ENCODE measurements at regions not wholly inside any gene's neighbourhood (a gene's known extent, or its start where the extent isn't known, plus 50 kb on each side); places are given as distances from the start of the nearest gene placed in this dataset.

DNA sequence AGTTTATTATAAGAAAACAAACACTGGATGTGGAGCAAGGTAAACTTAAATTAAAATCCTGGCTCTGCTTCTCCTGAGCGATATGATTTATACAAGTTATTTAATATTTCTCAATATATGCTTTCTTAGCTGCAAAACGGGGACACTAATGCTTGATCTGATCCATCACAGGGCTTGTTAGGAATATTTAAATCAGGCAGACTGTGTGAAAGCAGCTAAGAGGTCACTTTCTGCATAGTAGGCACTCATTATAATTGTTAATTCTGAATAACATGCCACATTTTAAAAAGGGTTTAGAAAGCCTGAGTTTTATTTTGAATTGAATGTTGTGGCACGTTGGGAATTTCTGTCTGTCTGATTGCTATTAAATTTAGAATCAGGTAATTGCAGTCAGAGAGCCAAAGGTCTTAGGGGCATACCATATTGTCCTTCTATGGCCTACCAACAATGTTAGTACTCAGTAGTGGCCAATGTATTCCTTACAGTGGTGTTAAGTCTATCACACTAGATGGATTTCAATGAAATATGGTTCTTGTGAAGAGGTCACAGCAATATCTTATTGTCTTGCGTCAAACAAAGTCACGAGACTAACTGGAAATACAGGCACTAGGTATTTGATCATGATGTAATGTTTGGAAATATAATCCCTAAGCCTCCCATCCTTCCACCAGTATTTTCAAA, 890.0 kb upstream of the CDH8 start:
- no peak for DNase-seq

DNA sequence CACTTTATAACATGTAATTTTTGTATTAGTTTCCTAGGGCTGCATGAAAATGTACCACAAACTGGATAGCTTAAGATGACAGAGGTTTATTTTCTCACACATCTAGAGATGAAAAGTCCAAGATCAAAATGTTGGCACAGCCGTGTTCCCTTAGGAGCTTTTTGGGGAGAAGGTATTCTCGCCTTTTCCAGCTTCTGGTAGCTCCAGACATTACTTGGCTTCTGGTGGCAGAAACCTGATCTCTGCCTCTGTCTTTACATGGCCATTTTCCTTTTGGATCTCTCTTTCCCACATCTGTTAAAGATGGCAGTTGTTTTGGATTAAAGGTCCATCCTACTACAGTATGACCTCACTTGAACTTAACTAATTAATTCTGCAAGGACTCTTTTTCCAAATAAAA, 885.7 kb upstream of the CDH8 start:
- no peak for DNase-seq

DNA sequence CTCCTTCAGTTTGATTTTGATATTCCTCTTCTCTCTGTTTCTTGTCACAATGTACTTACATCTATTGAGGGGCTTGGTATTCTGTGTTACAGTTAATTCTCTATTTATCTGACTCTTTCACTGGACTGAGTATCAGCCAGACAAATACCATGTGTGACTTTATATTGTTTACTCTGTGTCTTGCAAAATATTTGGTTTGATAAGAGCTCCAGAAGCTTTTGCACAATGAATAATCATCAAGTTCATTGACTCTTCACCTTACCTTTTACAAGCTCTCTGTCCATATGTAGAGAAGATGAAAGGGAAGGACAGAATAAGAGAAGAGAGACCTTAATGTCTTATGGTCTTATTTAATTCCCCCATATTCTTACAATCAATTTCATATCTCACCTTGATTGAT, 877.7 kb upstream of the CDH8 start:
- DNase-seq, result no peak

DNA sequence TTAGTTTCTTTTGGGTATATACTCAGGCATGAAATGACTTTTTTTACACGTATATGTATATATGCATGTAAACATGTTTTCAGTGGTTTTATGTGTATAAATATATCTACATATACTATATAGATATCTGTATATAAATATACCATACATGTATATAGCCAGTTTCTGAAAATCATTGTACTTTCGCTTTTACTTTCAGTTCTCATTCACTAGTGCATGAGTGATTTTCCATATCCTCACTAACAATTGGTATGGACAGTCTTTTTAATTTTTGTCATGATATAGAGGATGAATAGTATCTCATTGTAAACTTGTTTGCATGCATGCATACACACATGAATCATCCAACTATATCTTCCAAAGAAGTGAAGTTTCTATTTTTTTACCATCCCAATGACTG, 877.1 kb upstream of the CDH8 start:
- DNase-seq, result no peak

DNA sequence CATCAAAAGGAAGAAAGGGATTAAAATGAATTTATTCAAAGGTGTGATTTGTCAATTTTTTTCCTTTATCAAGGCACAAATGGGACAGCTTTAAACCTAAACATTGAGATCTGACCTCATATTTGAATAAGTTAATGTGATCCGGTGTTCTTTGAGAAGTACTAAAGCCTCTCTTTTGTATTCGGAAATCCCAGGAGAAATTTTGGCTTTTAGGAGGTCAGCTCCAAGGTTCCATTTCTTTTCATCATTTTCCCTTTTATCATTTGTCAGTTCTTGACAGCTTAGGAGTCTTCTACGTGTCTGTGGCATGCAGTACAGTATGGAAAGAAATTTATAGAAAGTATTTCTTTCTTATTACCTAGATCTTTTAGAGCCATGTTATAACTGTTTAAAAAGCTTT, 873.4 kb upstream of the CDH8 start:
- DNase-seq, result no peak

DNA sequence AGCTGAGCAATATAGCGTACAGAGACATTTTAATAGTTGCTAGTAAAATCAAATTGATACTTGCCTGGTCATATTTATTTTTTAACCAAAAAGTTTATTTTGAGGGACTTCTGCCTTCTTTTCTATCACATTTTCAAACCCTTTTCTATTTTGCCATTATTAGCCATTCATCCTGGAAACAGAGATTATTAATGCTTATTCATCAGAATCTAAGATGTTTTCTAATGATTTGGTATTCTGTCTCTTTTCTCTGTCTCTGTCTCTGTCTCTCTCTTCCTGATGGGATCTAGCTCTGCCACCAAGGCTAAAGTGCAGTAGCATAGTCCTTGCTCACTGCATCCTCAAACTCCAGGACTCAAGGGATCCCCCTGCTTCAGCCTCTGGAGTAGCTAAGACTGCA, 871.3 kb upstream of the CDH8 start:
- DNase-seq, result no peak

DNA sequence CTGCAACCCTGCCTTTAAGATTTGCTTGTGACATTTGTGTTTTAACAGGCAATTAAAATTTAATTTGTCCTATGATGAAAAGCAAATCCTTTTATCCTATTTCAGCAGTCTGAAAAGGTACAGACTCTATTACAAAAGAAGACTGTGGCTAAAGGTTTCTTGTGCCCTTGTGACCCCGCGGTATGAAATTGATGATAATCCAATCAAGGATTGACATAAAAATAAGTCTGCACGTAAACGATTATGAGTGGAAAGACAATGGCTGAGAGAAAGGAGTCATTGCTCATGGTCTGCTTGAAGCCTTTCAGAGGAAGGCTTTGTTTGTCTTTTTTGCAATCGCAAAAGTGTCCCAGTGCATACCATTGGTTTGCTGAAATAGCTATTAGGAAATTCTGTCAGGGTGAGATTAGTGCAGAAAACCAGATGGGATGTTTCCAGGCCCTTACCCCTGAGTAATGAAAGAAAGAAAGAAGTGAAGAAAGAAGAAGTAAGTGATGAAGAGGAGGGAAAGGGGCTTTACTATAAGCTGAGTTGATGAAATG, 867.8 kb upstream of the CDH8 start:
- DNase-seq, result no peak

DNA sequence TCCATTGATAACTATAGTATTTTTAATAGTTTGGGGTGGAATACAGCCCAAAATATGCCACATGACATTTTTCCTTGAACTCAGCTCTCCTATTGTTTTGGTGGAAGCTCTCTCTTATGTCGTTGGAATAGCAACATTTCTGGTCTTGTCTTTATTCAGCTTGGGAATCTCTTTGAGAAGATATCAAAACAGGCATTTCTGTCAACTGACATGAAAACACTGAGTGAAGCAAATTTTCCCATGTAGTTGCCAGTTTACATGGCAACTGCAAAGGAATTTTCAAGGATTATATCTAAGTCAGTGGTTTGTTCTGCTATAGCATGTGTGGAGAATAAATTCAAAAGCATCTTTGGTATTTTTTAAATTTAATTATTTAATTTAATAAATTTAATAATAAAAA, 863.5 kb upstream of the CDH8 start:
- DNase-seq, result no peak

DNA sequence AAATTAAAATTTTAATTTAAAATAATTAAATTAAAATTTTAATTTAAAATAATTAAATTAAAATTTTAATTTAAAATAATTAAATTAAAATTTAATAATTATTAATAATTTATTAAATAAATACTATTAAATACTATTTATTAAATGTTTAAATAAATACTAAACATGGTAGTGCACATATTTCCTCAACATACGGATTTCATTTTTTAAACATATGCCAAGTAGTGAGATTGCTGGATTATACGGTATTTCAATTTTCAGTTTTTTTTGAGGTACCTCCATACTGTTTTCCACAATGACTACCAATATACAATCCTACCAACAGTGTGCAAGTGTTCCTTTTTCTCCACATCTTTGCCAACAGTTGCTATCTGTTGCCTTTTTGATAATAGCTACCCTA, 852.9 kb upstream of the CDH8 start:
- DNase-seq, result no peak

DNA sequence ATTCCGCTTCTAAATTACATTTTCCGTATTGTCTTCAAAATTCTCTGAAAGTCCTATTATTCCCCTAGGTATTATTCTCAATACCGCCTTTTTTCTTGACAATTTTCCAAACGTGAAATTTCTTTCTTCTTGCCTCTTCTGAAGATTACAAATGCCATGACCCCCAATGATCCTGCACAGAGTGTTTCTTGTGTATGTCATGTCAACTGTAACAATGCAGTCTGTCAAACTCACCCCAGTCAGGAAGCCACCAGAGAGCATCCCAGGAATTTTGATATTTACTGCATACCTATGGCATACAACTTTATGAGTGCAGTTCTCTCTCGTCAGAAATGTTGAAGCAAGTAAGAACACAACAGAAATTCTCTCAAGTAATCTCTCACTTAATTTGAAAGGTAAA, 847.3 kb upstream of the CDH8 start:
- DNase-seq, result no peak

DNA sequence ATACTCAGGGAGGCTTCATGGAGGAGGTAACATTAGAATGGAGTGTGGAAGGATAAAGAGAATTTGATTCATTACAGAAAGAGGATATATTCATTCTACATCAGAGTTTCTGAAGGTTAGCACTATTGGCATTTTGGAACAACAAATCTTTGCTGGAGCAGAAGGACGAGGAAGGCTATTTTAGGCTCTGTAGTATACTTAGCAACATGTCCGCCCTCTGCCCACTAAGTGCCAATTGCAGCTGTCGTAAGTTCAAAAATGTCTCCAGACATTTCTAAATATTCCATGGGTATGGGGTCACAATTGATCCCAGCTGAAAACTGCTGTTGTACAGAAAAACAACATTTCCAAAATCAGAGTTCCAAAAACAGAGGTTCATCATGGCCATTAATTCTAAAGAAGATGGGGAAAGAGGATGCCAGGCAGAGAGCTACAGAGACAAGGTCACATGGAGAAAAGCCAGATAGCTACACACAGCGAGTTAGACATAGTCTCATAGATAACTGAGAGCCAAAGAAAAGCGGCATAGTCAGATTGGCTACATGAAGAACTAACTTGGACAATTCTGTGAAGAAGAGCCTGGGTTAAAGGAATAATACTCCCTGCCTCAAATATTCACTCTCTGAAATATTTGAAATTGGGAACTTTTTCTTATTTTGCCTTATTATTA, 846.4 kb upstream of the CDH8 start:
- DNase-seq, result no peak

DNA sequence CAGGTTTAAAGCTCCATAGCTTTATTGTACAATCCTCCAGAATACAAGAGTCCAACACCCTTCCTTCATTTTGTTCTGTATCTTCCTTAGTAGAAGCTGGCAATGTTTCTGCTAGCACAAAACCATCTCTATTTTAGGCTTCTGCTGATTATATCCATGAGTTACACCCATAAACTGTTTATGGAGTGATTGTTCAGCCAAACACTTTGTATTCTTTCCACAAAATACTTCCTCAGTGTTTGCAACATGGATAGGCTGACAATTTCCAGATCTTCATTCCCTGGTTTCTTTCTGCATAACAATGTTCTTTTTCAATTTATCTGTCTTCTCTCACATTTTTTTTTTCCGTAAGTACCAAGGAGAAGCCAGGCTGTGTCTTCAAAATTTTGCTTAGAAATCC, 839.9 kb upstream of the CDH8 start:
- DNase-seq, result no peak

DNA sequence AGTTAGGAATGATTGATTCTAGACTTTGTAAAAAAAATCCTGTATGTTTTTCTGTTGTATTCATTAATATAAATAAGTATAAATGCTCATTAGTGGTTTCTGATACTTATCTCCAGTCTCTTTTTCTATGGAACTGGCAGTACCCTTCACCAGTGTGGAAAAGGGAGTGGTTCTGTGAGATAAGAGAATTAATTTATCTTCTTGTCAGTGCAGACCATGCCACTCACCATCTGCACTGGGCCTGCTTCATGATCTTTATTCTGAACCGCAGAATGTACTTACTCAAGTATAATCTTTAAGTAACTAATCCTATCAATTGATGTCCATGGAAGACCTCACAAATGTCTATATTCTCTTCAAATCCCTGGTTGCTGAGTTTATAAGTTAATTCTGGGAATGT, 836.1 kb upstream of the CDH8 start:
- no peak for DNase-seq

DNA sequence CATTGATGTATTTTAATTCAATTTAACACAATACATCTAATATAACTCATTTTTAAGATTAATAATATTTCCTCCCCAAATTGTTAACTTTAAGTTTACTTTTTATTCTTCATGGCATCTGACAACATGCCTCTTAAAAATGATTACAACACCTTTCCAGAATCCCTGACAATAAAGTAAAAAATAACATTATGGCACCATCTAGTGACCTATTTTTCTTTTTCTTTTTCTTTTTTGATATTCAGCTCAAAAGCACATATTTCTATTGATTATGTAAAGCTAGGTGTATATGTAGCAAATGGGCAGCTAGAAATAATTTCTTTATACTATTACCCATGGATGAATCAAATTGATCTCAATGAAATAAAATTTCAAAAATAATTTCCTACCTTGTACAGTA, 834.3 kb upstream of the CDH8 start:
- DNase-seq, result no peak

DNA sequence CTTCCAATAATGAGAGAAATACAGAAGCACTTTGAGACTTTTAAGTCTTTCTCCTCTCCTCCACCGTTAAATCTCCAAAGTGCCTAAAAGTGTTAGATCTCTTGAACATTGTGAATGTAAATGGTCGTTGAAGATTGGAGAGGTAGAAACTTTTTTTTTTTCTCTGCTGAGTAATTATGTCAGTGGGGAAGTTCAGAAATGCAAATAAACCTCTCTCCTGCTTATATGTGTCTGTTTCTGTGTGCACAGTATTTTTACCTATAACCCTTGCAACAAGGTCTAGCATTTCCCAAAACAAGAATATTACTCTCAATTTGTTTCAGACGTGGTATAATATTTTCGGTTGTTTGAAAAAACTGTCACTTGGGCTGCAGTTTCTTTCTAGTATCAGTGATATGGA, 833.6 kb upstream of the CDH8 start:
- DNase-seq, result no peak

DNA sequence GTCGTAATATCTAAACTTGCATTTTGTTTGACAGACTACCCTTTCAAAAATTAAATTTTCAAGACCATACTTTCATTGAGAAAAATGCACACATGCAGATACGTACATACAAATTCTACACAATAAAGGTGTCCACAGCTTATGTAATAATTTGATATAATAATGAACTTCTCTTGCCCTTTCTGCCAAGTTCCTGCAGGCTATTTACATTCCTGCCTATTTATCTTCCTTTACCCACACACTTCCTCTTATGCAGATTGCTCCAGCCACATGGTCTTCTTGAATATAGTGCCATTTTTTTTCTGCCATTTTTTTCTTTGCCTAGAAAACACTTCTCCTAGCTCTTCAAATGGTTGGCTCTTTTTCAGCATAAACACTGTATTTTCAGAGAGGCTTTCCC, 826.9 kb upstream of the CDH8 start:
- DNase-seq, result no peak

DNA sequence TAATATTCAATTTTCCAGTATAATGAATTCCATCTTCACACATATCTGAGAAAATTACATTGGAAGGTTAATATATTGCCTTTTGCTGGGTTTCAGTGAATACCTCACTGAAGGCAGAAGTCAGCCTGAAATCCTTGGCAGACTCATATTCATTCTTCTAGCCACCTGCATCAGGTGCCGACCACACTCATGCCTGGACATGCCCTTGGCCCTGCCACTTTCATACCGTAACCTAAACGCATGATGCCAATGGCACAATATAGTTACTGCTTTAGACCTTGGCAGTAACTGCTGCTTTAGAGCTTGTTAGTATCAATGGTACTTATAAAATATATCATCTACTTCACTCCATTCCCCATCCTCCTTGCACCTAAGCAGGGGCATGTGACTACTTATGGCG, 817.6 kb upstream of the CDH8 start:
- no peak for DNase-seq

DNA sequence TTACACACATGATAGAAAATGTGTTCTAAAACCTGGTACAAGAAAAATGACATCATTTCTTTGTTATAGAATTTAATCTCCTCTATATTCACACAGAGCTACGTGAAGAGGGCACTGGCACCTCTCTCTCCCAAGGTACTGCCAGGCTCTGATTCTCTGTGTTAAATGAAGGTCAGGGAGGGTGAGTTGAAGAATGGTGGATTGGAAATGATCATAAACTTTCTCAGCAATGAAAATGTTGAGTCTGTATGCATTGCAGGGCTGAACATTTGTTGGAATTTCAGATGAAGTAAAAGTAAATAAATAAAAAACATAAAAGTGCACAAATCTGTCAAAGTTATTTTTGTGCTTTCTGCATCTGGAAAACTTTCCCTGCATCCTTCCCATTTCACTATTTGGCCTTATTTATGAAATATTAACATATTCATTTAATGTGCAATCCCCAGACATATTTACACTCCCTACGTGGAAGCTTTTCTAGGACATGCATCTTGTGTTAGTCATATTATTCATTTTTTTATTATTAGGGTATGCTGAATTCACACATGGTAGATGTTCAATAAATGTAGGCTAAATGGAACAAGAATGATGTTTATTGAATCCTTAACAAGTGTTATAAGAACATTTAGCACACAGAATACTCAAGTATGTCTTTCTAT, 810.3 kb upstream of the CDH8 start:
- DNase-seq, result no peak

DNA sequence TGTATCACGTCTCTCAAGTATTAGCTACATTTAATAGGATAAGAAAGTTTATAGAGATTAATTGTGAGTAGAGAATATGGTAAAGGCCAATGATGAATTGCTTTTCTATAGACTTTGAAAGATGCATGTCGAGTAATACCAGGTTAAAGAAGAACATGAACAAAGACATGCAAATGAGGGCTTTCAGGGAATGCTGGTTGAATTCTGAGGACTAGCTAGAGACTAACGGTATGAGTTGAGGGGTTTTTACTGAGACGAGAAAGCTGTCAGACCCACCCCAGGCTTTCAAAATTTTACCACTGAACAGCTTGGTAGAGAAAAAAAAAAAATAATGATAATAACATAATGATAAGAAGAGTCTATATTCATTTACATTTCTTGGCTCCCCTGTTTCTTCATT, 796.0 kb upstream of the CDH8 start:
- DNase-seq, result no peak

DNA sequence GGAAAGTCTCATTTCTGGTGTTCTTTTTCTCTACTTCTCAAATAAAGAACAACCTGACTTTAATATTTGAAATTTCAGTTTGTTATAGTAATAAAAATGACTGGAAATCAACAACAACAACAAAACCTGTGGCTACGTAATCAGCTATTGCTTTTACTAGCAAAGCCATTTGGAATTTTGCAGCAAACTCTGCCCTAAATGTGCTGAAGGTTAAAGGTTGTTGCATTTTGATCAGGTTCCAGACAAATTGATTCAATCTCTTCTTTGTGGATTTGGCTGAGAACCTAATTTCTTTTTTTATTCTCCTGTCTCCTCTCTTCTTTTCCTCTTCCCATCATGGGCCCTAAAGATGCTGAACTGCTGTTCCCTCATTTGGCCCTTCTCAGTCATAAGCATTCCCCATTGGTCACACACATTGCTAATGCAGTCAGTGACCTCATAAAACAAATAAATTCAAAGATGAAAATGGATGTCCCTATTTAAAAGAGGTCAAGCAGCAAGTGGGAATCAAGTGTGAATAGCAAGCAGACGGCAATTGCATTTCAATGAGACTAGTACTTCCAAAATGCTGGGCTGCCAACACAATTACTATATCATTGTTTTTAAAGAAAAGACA, 795.1 kb upstream of the CDH8 start:
- DNase-seq, result no peak

DNA sequence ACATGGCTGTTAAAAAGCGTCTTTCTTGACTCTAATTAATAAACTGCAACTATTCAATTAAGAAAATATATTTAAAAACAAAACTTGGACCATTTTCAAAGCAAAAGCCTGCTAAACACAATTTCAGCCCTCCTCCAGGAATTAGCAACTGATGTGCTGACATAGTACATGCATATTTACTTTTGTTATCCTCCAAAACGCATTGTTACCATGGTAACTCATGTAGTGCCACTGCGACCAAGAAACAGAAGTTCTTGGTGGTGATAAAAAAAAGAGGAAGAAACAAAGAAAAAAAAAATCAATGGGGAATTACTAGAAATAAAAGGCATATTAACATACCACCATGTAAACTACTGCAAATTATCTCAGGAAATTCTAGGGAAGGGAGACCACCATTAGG, 793.4 kb upstream of the CDH8 start:
- DNase-seq, result no peak

DNA sequence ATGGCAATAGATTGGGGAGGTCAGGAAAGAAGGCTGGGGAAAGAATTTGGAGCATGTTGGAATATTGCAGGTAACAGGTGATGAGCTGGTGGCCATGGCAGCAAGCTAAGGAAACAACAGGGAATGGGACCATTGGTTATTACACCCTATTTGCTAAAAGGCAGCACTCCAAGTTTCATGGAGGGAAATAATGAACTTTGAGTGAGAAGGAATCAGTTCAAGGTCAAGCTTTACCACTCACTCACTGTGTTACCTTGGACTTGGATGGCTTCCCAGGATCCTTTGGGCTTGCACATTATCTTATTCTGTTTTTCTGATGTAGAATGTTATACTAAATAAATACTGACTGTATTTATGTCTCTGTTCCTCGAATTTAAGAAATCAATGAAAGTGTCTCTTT, 792.8 kb upstream of the CDH8 start:
- DNase-seq, result no peak

DNA sequence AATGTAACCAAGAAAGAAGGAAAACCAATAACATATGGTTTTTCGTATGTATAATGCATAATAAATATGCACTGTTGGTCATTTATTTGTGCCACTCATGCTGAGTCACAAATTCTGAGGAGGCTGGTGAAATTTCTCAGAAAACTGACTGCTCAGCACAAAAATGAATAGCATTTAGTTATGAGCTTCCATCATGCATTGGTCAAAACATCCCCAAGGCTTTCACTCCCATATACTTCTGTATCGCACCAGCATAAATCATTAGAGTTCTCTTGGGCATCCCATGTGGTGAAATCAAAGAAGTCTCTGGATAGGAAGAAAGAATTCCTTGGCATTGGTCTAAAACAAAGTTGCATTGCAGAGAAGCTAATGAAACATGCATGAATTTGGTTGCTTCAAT, 785.6 kb upstream of the CDH8 start:
- DNase-seq, result no peak

DNA sequence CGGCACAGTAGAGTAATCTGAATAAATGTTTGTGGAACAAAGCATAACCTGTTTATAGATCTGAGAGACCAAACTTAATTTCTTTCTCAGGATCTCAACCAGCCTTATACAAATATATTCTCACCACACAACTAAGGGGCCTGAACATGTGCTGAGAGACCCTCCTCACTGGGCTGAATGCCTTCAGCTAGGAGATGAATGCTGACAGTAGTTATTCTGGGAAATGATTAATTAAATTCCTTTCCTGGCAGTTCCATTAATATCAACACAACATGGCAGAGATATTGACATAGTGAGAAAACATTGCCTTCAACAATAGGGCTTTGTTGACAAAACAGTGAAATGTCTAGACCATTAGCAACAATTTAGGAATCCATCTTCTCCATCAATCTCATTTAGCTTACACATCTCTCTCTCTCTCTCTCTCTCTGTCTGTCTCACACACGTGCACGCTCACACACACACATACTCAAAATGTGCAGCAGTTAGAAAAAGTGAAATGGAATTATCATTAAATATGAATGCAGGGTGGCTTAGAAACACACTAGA, 780.8 kb upstream of the CDH8 start:
- no peak for DNase-seq
